ENCODE measurements at regions not wholly inside any gene's neighbourhood (a gene's known extent, or its start where the extent isn't known, plus 50 kb on each side); places are given as distances from the start of the nearest gene placed in this dataset.
A peak's percentile ranks its signal among the peaks of the same experiment; 100 is the strongest.

- no TSS peak for BruUV-seq (replicated peaks)
- no peaks in the 10 kb centered on the region for H3K4me1 Mint-ChIP-seq (ENCODE audit: insufficient read depth, unreplicated experiment)
- no peak overlapping the region for H3K4me3 Mint-ChIP-seq (ENCODE audit: unreplicated experiment)
- H3K27me3 Mint-ChIP-seq (ENCODE audit: insufficient read depth, unreplicated experiment): no peaks in the 10 kb centered on the region
- intact Hi-C loops (cut with micrococcal nuclease): no loop called here
- H3K36me3 Mint-ChIP-seq (ENCODE audit: insufficient read depth, unreplicated experiment): no peaks in the 10 kb centered on the region
- H3K27ac Mint-ChIP-seq (ENCODE audit: low read depth, unreplicated experiment): no peak overlapping the region
- ChIA-PET POLR2A (no interaction called here), CTCF (no interaction called here)
- no peak for DNase-seq (ENCODE audit: unreplicated experiment)
- H3K9me3 Mint-ChIP-seq (ENCODE audit: unreplicated experiment): no peaks in the 10 kb centered on the region
- no peak for TF ChIP-seq CTCF (IDR thresholded peaks at IDR 0.05; ENCODE audit: unreplicated experiment)
These were observed 601.3 kb downstream of the ETS1 start for GRCh38 chr11:127986073-127986472.

DNA sequence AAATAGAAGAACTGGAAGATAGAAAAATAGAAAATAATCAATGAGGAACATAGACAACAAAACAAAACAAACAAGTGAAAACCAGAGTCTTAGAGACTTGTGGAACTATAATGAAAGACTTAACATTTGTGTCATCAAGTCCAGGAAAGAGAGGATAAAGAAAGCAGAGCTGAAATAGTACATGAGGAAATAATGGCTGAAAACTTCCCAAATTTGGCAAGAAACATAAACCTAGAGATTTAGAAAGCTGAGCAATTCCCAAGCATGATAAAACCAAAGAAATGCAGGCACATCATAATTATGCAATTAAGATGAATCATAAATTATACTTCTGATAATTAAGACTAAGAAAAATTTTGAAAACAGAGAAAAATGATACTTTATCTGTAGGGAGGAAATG lies 614.5 kb downstream of the ETS1 start:
- no peak overlapping the region for H3K4me3 Mint-ChIP-seq (ENCODE audit: unreplicated experiment)
- DNase-seq (ENCODE audit: unreplicated experiment): no peak
- no peaks in the 10 kb centered on the region for H3K36me3 Mint-ChIP-seq (ENCODE audit: insufficient read depth, unreplicated experiment)
- no TSS peak for BruUV-seq (replicated peaks)
- no peak for TF ChIP-seq CTCF (IDR thresholded peaks at IDR 0.05; ENCODE audit: unreplicated experiment)
- no peaks in the 10 kb centered on the region for H3K27me3 Mint-ChIP-seq (ENCODE audit: insufficient read depth, unreplicated experiment)
- ChIA-PET CTCF (no interaction called here), POLR2A (no interaction called here)
- intact Hi-C loops (cut with micrococcal nuclease): no loop called here
- peak overlapping the region; percentile 1 for H3K27ac Mint-ChIP-seq (ENCODE audit: low read depth, unreplicated experiment)
- H3K9me3 Mint-ChIP-seq (ENCODE audit: unreplicated experiment): no peaks in the 10 kb centered on the region
- peaks cover 6% of the 10 kb centered on the region for H3K4me1 Mint-ChIP-seq (ENCODE audit: insufficient read depth, unreplicated experiment)

DNA sequence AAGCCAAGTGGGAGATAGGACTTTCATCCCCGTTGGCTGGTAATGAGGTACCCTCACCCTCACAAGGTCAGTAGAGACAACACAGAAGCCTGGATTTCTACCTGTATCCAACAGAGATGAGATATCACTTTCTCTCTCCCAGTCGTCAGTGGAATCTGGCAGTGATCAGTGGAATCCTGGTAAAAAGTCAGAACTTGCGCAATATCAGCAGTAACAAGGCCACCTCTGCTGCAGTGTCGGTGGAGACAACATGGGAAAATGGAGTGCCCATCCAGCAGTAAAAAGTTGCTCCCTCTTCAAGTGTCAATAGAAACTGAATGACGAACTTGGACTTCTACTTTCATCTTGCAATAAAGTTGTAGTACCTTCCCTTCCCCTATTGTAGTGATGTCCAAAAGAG lies 615.9 kb downstream of the ETS1 start:
- Mint-ChIP-seq H3K27ac (ENCODE audit: low read depth, unreplicated experiment) (no peak overlapping the region), H3K27me3 (ENCODE audit: insufficient read depth, unreplicated experiment) (no peaks in the 10 kb centered on the region), H3K36me3 (ENCODE audit: insufficient read depth, unreplicated experiment) (no peaks in the 10 kb centered on the region), H3K4me3 (ENCODE audit: unreplicated experiment) (no peak overlapping the region), H3K9me3 (ENCODE audit: unreplicated experiment) (no peaks in the 10 kb centered on the region), H3K4me1 (ENCODE audit: insufficient read depth, unreplicated experiment) (peaks cover 9% of the 10 kb centered on the region)
- BruUV-seq (replicated peaks): no TSS peak
- POLR2A ChIA-PET: no interaction called here
- no peak for TF ChIP-seq CTCF (IDR thresholded peaks at IDR 0.05; ENCODE audit: unreplicated experiment)
- no peak for DNase-seq (ENCODE audit: unreplicated experiment)
- CTCF ChIA-PET: no interaction called here
- intact Hi-C loops (cut with micrococcal nuclease): no loop called here

DNA sequence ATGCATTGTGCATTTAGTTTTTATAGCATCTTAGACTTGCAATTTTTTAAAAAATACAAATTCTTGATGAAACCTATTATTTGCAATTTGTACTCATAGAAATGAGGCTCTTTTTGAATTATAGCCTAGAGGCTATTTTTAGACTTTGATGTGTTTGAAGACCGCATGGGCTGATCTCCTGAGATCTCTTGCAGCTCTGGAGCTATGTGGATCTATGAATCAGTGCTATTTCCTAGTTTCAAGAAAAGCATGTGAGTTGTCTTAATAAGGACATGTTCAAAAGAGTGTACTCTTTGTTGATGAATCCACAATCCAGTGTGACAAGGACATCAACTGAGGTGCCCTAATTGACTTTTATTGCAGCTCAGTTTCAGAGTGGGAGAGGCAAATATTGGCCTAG lies 620.5 kb downstream of the ETS1 start:
- no TSS peak for BruUV-seq (replicated peaks)

More for the DNA sequence above, 620.5 kb downstream of the ETS1 start:
- intact Hi-C loops (cut with micrococcal nuclease): no loop called here
- DNase-seq (ENCODE audit: unreplicated experiment): no peak
- Mint-ChIP-seq H3K4me1 (ENCODE audit: insufficient read depth, unreplicated experiment) (peaks cover 14% of the 10 kb centered on the region), H3K4me3 (ENCODE audit: unreplicated experiment) (no peak overlapping the region), H3K27ac (ENCODE audit: low read depth, unreplicated experiment) (no peak overlapping the region), H3K9me3 (ENCODE audit: unreplicated experiment) (no peaks in the 10 kb centered on the region), H3K27me3 (ENCODE audit: insufficient read depth, unreplicated experiment) (no peaks in the 10 kb centered on the region), H3K36me3 (ENCODE audit: insufficient read depth, unreplicated experiment) (no peaks in the 10 kb centered on the region)
- POLR2A ChIA-PET: interaction anchor here (0.7 kb wide), 1 partner anchor 16 kb away, joined by 3 read pairs; no protein-coding TSS in a partner anchor
- TF ChIP-seq CTCF (IDR thresholded peaks at IDR 0.05; ENCODE audit: unreplicated experiment): no peak
- CTCF ChIA-PET: interaction anchor here (0.6 to 0.8 kb wide), 2 partner anchors 52 to 78 kb away, joined by 3 read pairs; no protein-coding TSS in a partner anchor

Data from MCF 10A (cell line).